Neural crest cell (in vitro differentiated cells): ENCODE measurements at regions not wholly inside any gene's neighbourhood (a gene's known extent, or its start where the extent isn't known, plus 50 kb on each side); places are given as distances from the start of the nearest gene placed in this dataset.

ENCODE experiments used
- DNase-seq: peaks from one replicate; pipeline ENCODE4 v3.0.0; 2021; ENCODE audit warnings: low read depth, mixed read lengths, low spot score
- H3K27ac Mint-ChIP-seq: one replicate; pipeline ENCODE4 v1.8.0; 2021; ENCODE audit warnings: mild to moderate bottlenecking, mixed read lengths; ENCODE audit not compliant: unreplicated experiment
- H3K27me3 Mint-ChIP-seq: 2 replicates; pipeline ENCODE4 v1.8.0; 2021; ENCODE audit warnings: low read depth, mild to moderate bottlenecking, mixed read lengths
- H3K36me3 Mint-ChIP-seq: 2 replicates; pipeline ENCODE4 v1.8.0; 2021; ENCODE audit warnings: low read depth, mild to moderate bottlenecking, mixed read lengths
- H3K4me1 Mint-ChIP-seq: 2 replicates; pipeline ENCODE4 v1.8.0; 2021; ENCODE audit warnings: mixed read lengths
- H3K4me3 Mint-ChIP-seq: one replicate; pipeline ENCODE4 v1.8.0; 2021; ENCODE audit warnings: mild to moderate bottlenecking, mixed read lengths
- H3K9me3 Mint-ChIP-seq: 2 replicates; pipeline ENCODE4 v1.8.0; 2021; ENCODE audit warnings: mixed read lengths
- CTCF ChIP-seq: fragments of 200-600 bp; sonication (generic); conservative IDR thresholded peaks from 2 replicates; pipeline ENCODE4 v1.5.0; 2021; ENCODE audit warnings: antibody characterized with exemption, mild to moderate bottlenecking

GRCh38 chr11:56819916-56820315, 71.4 kb upstream of the OR9G4 start:
- no peak for DNase-seq
- no peaks in the 10 kb centered on the region for H3K36me3 Mint-ChIP-seq
- H3K9me3 Mint-ChIP-seq, result peaks cover 2% of the 10 kb centered on the region
- no peak overlapping the region for H3K27ac Mint-ChIP-seq
- TF ChIP-seq CTCF, result no peak
- no peak overlapping the region for H3K4me3 Mint-ChIP-seq
- H3K27me3 Mint-ChIP-seq, result no peaks in the 10 kb centered on the region
- no peaks in the 10 kb centered on the region for H3K4me1 Mint-ChIP-seq

- no peaks in the 10 kb centered on the region for H3K27me3 Mint-ChIP-seq
- no peaks in the 10 kb centered on the region for H3K36me3 Mint-ChIP-seq
- TF ChIP-seq CTCF, result no peak
- H3K9me3 Mint-ChIP-seq, result peaks cover 2% of the 10 kb centered on the region
- H3K4me3 Mint-ChIP-seq, result no peak overlapping the region
- no peak overlapping the region for H3K27ac Mint-ChIP-seq
- DNase-seq, result no peak
- no peaks in the 10 kb centered on the region for H3K4me1 Mint-ChIP-seq
These were observed 69.2 kb upstream of the OR9G4 start for GRCh38 chr11:56817661-56818060.

GRCh38 chr11:56816259-56816658, 67.8 kb upstream of the OR9G4 start:
- Mint-ChIP-seq H3K4me1 (no peaks in the 10 kb centered on the region), H3K27ac (no peak overlapping the region), H3K36me3 (no peaks in the 10 kb centered on the region), H3K9me3 (peaks cover 2% of the 10 kb centered on the region), H3K27me3 (no peaks in the 10 kb centered on the region), H3K4me3 (no peak overlapping the region)
- TF ChIP-seq CTCF, result no peak
- no peak for DNase-seq

- Mint-ChIP-seq H3K27me3 (no peaks in the 10 kb centered on the region), H3K9me3 (no peaks in the 10 kb centered on the region), H3K4me1 (no peaks in the 10 kb centered on the region), H3K36me3 (no peaks in the 10 kb centered on the region), H3K4me3 (no peak overlapping the region), H3K27ac (no peak overlapping the region)
- no peak for TF ChIP-seq CTCF
- DNase-seq, result no peak
These were observed 59.8 kb upstream of the OR9G4 start for GRCh38 chr11:56808326-56808725.

GRCh38 chr11:56799691-56800210, 51.3 kb upstream of the OR9G4 start:
- Mint-ChIP-seq H3K4me3 (no peak overlapping the region), H3K4me1 (no peaks in the 10 kb centered on the region), H3K27me3 (peaks cover 9% of the 10 kb centered on the region), H3K27ac (no peak overlapping the region), H3K36me3 (no peaks in the 10 kb centered on the region), H3K9me3 (no peaks in the 10 kb centered on the region)
- TF ChIP-seq CTCF, result no peak
- DNase-seq, result no peak
